MM.1S (cell line): ENCODE measurements at regions not wholly inside any gene's neighbourhood (a gene's known extent, or its start where the extent isn't known, plus 50 kb on each side); places are given as distances from the start of the nearest gene placed in this dataset.

Experiments
- EZH2phosphoT487 ChIP-seq: fragments of 300-600 bp; sonication (generic); IDR thresholded peaks from 2 replicates; pipeline ENCODE4 v1.6.1; 2018; ENCODE audit warnings: antibody characterized with exemption, low read length
- TF ChIP-seq, protein P1 (sequence below): fragments of 300-600 bp; sonication (generic); IDR thresholded peaks from 2 replicates; pipeline ENCODE4 v1.5.1; 2016; ENCODE audit warnings: antibody characterized with exemption, low read length, mixed read lengths

GRCh38 chr1:57987523-57987922, 559.0 kb downstream of the OMA1 start:
- TF ChIP-seq, protein P1, sequence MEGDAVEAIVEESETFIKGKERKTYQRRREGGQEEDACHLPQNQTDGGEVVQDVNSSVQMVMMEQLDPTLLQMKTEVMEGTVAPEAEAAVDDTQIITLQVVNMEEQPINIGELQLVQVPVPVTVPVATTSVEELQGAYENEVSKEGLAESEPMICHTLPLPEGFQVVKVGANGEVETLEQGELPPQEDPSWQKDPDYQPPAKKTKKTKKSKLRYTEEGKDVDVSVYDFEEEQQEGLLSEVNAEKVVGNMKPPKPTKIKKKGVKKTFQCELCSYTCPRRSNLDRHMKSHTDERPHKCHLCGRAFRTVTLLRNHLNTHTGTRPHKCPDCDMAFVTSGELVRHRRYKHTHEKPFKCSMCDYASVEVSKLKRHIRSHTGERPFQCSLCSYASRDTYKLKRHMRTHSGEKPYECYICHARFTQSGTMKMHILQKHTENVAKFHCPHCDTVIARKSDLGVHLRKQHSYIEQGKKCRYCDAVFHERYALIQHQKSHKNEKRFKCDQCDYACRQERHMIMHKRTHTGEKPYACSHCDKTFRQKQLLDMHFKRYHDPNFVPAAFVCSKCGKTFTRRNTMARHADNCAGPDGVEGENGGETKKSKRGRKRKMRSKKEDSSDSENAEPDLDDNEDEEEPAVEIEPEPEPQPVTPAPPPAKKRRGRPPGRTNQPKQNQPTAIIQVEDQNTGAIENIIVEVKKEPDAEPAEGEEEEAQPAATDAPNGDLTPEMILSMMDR: no peak
- TF ChIP-seq EZH2phosphoT487: no peak
